HG02623 (cell line): ENCODE measurements at regions not wholly inside any gene's neighbourhood (a gene's known extent, or its start where the extent isn't known, plus 50 kb on each side); places are given as distances from the start of the nearest gene placed in this dataset.

Experiments
- ATAC-seq: cut with Tn5 transposase; IDR thresholded peaks from one replicate; pipeline ENCODE4 v1.9.1; 2021; ENCODE audit warnings: moderate library complexity; ENCODE audit not compliant: unreplicated experiment

DNA sequence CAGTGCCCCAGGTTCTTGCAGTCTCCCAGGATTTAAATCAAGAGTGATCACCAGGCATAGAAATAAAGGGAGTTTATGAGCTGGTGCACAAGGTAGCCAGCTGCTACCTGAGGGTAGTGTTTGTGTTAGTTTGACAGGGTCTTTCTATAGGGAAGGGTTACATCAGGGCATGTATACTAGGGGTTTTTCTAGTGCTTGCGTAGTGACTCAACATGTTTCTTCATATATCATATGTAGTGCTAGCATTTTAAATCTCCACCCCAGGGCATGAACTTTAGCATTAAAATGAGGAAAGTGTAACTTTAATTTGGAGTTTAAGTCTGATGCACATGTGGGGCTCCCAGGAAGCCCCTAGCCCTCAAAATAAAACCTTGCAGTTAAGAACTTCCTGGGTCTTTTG lies 86.5 kb upstream of the TNR start:
- no peak for ATAC-seq

DNA sequence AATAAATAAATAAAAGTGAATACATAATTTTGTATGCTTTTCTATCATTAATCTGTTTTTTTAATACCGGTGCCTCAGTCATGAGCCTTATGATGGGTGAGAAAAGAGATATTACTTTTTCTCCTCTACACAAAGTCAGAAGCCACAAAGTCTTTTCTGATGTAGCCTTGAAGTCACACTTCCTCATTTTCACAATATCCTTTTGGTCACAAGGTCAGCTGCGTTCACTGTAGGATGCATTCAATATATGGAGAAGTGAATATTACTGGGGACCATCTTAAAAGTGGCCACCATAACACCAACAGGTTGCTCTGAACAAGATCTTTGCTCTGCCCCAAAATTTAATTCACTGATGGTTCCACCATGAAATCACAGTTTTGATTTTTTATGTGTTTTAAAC lies 83.3 kb upstream of the TNR start:
- no peak for ATAC-seq

DNA sequence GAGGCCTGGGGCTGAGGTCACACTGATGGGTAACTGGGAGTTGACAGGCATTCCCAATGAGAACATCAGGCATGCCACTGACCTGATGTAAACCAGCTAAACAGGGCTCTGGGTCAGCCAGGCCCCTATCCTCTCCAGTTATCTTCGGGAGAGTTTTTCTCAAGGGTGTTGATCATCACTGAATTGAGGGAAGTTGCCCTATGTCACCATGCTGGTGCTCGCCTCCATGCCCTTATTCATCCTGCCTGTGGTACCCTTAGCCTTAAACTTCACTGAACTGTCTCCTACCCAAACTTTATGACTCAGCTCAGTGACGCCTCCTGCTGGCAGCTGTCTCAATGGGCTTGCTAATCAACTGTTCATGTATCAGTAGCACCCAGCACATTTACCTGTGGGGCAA lies 80.7 kb upstream of the TNR start:
- no peak for ATAC-seq

DNA sequence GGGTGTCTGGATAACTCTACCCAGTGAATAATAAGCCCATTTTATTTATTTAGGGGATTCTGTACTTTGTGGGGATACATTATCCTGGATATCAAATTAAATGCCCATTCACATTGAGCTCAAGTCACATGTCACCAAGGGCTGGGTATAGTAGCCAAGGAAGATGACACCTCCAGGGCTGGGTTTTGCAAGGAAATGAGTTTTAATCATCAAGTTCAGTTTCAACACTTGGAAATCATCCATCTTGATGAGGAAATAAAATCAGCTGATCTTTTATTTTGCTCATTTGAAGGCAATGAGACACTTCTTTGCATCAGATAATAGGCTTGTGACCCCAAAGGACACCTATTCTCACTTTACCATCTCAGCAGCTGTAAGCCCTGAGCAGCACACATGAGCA lies 80.0 kb upstream of the TNR start:
- ATAC-seq = no peak

DNA sequence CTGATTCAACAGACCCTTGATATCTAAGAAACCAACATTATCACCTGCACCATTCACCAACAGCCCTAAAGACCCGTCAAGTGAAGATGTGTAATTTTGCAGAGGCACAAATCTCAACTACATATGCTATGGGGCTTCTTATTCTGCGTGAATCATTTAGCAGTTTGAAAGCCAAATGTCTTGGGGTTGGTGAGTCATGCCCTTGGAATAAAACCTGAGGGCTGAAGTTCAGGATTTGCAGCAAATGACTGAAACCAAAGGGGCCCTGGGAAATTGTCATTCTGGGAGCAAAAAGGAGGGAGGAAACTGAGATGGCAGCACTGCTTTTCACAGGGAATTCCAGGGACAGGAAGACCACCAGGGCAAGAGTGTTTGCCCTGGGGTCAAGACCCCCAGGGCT lies 79.2 kb upstream of the TNR start:
- ATAC-seq = no peak

DNA sequence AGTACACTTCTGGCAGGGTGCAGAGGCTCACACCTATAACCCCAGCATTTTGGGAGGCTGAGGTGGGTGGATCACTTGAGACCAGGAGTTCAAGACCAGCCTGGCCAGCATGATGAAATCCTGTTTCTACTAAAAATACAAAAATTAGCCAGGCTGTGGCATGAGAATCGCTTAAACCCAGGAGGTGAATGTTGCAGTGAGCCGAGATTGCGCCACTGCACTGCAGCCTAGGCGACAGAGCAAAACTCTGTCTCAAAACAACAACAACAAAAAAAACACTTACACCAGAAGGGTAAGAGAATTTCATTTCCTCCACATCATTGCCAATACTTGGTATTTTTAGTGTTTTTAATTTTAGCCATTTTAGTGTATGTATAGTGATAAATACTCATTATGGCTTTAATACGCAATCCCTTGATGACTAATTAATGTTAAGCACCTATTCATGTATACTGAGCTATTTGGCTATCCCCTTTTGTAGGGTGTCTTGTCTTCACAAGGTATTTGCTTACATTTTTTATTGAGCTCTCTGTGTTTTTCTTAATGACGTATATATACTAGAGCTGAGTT lies 77.1 kb upstream of the TNR start:
- ATAC-seq = no peak

DNA sequence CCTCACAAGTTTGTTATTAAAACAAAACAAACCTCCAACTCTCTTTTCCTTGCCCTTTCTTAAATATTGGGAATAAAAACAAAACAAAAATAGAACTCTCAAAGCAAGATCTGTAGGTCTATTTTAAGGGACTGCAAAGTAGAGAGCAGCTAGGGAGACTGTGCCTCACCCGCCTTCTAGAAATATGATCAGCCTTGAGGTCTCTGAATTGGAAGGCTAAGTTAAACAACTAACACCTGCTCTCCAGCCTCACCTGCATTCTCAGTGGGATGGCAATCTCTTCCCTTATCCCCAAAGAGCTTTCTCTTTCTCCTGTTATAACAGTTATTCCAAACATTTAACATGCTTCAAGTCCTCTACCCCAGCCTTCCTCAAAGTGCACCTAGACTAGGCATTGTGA lies 75.5 kb upstream of the TNR start:
- ATAC-seq = no peak

DNA sequence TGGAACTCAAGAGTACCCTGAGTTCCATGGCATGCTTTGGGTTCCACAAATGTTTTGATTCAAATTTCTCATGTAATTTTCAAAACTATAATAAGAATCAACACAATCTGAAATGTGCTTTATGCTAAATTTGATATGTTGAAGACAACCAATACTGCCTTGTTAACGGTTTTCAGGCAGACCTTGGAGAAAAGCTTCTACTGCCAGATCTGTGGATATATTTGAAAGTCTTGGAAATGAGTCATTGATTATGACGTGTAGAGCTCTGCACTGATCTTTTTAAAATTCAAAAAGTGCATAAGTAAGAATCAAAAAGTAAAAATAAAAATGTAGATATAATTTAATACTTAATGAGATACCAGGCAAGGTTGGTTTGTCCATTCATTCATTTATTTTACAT lies 74.0 kb upstream of the TNR start:
- ATAC-seq = no peak

DNA sequence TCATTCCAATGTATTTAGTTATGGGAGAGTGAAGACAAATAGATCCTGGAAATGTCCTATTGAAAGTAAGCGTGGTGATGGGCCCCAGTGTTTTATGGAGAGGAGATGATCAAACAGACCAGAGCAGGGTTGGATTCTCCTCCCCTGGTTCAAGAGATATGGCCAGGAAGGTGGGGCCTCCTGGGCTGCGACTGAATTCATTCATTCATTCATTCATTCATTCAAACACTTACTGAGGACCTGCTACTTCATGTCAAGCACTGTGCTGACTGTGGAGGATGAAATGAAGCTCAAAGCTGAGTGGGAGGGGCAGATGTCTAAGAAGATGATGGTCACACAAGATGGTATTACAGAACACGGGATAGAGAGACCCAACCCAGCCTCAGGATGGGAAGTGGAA lies 71.5 kb upstream of the TNR start:
- ATAC-seq = no peak

DNA sequence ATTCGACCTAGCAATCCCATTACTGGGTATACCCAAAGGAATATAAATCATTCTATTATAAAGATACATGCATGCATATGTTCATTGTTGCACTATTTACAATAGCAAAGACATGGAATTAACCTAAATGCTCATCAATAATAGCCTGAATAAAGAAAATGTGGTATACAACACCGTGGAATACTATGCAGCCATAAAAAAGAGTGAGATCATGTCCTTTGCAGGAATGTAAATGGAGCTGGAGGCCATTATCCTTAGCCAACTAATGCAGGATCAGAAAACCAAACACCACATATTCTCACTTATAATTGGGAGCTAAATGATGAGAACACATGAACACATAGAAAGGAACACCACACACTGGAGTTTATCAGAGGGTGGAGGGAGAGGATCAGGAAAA lies 69.5 kb upstream of the TNR start:
- ATAC-seq = no peak

DNA sequence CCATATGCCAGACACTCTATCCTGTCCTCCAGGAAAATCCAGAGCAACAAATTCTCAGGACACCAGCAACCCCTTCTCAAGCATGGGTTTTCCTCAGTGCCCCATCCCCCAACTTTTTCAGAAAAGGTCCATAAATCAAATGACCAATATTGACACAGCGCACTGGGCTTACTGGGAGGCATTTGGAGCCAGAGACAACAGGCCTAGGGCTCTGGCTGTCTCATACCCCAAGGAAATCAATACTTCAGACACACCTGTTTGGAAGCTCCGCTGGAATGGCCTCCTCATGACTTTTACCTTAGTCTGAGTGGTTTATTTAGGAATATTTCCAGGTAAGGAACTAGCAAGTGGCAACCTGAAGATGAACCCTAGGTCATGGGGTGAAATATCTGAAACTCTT lies 66.9 kb upstream of the TNR start:
- ATAC-seq = no peak

DNA sequence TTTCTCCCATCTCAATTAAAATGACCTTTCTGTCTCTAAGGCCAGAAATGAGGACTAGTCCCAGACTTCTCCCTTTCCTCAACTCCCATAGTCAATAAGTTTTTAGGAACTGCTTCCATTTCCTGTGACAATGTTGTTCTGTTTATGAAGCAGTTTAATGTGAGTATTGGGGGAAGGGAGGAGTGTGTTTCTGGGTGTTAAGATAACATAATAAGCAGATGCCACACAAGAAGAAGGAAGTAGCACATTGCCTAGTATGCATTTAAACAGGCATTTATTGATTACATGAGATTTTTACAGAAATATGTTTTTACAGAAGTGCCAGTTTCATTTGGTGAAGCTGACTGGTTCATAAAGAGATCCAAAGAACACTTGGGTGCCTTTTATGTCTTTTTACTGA lies 65.6 kb upstream of the TNR start:
- no peak for ATAC-seq

DNA sequence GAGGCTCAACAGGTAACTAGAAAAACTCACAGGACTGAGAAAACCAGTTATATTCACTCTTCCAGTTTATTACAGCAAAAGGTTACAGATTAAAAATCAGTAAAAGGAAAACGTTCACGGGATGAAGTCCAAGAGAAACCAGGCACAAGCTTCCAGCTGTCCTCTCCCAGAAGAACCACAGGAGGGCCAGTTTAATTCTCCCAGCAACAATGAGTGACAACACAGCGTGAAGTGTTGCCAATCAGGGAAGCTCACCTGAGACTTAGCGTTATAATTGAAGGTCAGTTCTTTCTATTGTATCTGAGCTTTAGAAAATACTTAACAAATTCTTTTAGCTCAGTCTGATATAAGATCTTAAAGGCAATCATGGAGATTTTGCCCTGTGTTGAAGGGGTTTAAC lies 65.2 kb upstream of the TNR start:
- no peak for ATAC-seq

DNA sequence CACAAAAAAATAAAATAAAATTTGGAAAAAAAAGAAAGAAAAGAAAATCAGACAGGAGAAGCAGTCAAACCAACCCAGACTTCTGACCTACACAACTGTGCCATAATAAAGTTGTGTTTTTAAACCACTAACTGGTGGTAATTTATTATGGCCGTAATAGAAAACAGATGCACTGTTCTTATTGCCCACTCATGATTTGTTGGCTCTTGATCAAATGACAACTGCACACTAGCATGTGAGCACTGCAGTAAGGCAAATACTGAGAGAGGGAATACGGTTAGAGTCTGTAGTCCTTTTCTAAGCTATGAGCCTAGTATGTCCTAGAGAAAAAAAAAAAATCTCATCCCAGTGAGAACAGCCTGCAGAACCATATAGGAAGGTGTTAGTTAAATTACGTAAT lies 61.2 kb upstream of the TNR start:
- ATAC-seq = no peak

DNA sequence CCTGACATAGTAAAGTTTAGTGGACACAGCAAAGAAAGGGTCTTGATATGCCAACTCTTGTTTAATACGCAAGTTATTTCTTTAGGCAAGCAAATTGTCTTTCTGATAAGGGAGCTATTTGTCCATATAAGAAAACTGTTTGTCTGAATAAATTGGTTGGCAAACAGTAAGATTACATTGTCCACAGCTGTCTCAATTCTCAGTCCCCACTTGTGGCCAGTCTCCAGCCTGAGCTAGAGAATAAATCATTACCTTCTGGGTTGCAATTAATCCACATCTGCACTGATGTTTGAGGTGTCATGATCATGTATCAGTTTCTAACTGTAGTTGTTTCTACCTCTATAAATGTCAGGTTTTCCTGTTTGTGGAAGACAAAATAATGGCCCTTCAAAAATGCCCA lies 60.0 kb upstream of the TNR start:
- ATAC-seq = no peak

DNA sequence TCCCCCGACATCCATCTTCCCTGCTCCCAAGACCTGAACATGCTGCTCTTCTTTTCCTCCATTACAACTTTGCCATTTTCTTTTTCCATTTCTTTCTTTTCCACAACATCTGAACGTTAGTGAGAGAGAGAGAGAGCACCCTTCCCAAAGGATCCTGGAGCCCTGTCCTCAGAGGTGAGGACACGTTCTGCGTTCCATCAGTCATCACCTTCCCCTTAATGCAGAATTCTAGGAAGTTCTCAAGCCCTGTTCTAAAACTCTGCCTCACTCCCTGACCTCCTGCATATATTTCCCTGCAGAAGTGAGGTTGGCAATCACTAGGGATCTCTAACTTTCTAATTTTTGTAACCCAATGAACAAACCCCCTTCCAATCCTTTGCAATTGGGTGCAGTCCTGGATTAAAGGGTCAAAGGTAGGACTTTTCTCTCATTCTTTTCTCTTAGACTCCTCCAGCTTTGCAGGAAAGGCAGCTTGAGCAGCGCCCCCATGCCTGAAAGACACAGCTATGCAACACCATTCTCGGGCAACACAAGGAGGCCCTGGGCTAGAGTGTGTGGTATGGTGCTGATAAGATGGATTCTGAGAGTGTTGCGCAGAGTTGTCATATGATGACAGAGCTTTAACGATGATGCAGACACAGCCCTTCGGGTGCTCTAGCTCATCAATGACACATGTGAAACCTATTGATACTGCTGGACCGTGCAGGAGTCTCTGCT lies 59.2 kb upstream of the TNR start:
- ATAC-seq = no peak

DNA sequence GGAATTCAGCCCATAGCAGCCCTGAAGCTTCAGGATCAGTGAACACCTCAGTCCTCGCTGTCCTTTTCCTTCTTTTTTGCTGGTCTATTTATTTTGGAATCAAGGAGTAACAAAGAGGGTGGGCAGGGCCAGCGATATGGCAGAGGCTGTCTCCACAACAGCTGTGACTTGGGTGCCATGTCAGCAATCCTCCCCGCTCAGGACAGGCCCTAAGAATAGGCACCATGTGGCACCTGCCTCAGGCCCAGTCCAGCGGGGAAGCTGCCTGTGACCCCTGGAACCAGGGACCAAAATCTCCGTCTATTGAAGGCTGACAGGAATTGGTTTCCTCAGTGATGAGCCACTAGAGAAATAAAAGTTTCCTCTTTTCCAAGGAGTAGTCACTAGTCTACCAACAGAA lies 58.6 kb upstream of the TNR start:
- no peak for ATAC-seq

DNA sequence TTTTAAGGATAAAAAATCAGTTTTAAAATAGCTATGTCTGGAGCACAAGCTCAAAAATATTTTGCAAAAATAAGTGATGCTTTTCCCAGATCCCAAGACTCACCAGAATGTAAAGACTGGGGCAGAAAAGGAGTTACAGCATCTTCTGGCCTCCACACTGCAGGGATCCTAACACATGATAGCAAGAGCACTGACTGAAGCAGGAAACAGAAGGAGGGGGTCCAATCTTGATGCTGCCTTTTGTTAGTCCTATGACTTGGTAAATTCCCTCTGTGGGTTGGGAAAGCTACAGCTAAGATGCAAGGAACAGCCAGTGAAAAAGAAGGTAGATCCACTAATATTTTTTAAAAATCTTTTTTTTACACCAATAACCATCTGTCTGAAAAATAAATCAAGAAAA lies 54.2 kb upstream of the TNR start:
- no peak for ATAC-seq

DNA sequence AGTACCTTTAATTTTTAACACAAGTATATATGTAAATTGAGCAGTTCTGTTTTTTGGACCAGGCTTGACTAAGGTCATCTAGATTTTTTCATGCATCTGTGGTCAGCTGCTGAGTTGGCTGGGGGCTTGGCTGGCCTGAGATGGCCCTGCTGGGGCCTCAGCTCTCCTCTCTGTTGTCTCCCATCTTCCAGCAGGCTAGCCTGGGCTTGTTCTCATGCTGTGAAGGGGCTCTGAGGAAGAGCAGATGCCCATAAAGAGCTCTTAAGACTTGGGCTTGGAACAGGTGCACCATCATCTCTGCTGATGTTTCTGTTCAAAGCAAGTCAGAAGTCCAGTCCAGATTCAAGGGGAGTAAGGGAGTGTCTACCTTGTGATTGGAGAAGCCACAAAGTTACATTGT lies 51.2 kb upstream of the TNR start:
- no peak for ATAC-seq

DNA sequence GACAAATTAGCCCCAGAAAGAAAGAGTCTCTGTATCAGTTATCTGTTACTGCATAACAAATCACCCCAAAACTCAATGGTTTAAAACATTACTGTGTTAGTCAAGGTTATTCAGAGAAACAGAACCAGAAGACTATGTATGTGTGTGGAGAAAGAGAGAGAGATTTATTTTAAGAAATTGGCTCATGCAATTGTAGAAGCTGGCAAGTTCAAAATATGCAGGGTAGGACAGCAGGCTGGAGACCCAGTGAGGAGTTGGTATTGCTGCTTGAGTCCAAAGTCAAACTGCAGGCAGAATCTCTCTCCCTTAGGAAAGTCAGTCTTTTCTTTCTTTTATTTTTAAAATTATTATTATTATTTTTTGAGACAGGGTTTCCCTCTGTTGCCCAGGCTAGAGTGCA lies 50.2 kb upstream of the TNR start:
- no peak for ATAC-seq
